ENCODE measurements at regions not wholly inside any gene's neighbourhood (a gene's known extent, or its start where the extent isn't known, plus 50 kb on each side); places are given as distances from the start of the nearest gene placed in this dataset.

DNA sequence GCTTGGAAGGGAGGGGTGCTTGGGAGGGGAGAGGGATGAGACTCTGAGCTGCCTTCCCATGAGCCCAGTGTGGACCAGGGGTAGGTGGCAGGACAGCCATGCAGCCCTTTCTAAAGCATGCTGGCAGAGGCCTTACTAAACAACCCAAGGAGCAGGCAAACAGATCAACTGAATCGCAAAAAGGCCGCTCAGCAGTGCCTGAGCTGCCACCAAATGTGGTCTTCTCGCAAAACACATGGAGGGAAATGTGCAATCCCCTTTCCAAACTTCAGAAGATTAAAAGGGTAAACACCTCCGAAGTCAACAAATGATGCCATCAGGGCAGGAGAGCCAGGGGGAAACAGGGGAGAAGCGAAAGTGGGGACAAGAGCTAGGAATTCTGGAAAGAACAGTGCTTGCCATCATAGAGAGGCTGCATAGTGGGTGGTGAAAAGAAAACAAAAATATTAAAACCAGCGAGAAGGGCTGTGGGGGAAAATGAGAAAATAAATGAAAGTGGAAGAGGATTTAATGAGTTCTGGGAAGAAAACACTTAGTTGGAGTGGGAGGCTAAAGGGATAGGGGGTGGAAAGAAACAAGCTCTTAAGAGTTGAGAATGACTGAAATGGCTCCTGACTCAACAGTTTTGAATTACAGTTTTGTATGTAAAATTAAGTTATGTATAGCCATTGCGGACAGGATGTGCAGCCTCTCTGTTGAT is 62.2 kb upstream of the ZNF32 start:
- H4K20me1 ChIP-seq (ENCODE audit: insufficient read depth) = no peaks in the 10 kb centered on the region
- ChIA-PET RAD21 (ENCODE audit: low non-redundant PET in 1 of 2, low total read pairs in 2 of 2, uncharacterized antibody in 2 of 2, unreplicated experiment in 2 of 2) (no interaction called here), POLR2A (no interaction called here), CTCF (no interaction called here)
- no peaks in the 10 kb centered on the region for H3K4me1 ChIP-seq (ENCODE audit: control insufficient read depth in 1 of 2, insufficient read depth in 2 of 2, low read length in 2 of 2)
- no peaks in the 10 kb centered on the region for H3K9me2 ChIP-seq (ENCODE audit: insufficient read depth)
- no peaks in the 10 kb centered on the region for H3K79me2 ChIP-seq (ENCODE audit: insufficient read depth, low read length)
- no TSS peak for BruUV-seq (replicated peaks)
- no peaks in the 10 kb centered on the region for H3K36me3 ChIP-seq (ENCODE audit: control insufficient read depth in 1 of 2, insufficient read depth in 2 of 2, low read length in 2 of 2)
- H3K4me2 ChIP-seq (ENCODE audit: low read length) = no peak overlapping the region
- ATAC-seq = no peak
- TF ChIP-seq SRF (IDR thresholded peaks at IDR 0.05; ENCODE audit: low read depth) (no peak), SP1 (IDR thresholded peaks at IDR 0.05; ENCODE audit: low read depth) (no peak), RAD21 (IDR thresholded peaks at IDR 0.05; ENCODE audit: low read depth) (no peak), SIN3A (IDR thresholded peaks at IDR 0.05; ENCODE audit: low read depth) (no peak), POLR2A (IDR thresholded peaks at IDR 0.05; ENCODE audit: borderline replicate concordance, extremely low read depth, insufficient read depth, insufficient read length) (no peak), TCF7L2 (IDR thresholded peaks at IDR 0.05; ENCODE audit: borderline replicate concordance, extremely low read depth, insufficient read depth, insufficient read length) (no peak)
- TF ChIP-seq, protein P1, sequence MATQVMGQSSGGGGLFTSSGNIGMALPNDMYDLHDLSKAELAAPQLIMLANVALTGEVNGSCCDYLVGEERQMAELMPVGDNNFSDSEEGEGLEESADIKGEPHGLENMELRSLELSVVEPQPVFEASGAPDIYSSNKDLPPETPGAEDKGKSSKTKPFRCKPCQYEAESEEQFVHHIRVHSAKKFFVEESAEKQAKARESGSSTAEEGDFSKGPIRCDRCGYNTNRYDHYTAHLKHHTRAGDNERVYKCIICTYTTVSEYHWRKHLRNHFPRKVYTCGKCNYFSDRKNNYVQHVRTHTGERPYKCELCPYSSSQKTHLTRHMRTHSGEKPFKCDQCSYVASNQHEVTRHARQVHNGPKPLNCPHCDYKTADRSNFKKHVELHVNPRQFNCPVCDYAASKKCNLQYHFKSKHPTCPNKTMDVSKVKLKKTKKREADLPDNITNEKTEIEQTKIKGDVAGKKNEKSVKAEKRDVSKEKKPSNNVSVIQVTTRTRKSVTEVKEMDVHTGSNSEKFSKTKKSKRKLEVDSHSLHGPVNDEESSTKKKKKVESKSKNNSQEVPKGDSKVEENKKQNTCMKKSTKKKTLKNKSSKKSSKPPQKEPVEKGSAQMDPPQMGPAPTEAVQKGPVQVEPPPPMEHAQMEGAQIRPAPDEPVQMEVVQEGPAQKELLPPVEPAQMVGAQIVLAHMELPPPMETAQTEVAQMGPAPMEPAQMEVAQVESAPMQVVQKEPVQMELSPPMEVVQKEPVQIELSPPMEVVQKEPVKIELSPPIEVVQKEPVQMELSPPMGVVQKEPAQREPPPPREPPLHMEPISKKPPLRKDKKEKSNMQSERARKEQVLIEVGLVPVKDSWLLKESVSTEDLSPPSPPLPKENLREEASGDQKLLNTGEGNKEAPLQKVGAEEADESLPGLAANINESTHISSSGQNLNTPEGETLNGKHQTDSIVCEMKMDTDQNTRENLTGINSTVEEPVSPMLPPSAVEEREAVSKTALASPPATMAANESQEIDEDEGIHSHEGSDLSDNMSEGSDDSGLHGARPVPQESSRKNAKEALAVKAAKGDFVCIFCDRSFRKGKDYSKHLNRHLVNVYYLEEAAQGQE (IDR thresholded peaks at IDR 0.05; ENCODE audit: low read depth) = no peak
- no peak overlapping the region for H3K9ac ChIP-seq (ENCODE audit: low read length)
- H2AFZ ChIP-seq (ENCODE audit: low read depth, low read length, poor library complexity, severe bottlenecking) = no peak overlapping the region
- no peak overlapping the region for H3K27ac ChIP-seq (ENCODE audit: low read depth, low read length)
- intact Hi-C loops (cut with micrococcal nuclease) = no loop called here
- H3K27me3 ChIP-seq (ENCODE audit: insufficient read depth, low read length) = peaks cover 11% of the 10 kb centered on the region
- no peak for DNase-seq (ENCODE audit: low read depth, low spot score)
- H3K9me3 ChIP-seq (ENCODE audit: control insufficient read depth in 1 of 2, insufficient read depth in 1 of 2, low read depth in 1 of 2, low read length in 2 of 2) = no peaks in the 10 kb centered on the region
- H3K4me3 ChIP-seq (replicated peaks in 1 of 2; ENCODE audit: low read depth in 1 of 2, low read length in 2 of 2) = no peak overlapping the region

All from HCT116 (cell line).